Upper lobe of right lung (tissue), 1 donor: ENCODE measurements at regions not wholly inside any gene's neighbourhood (a gene's known extent, or its start where the extent isn't known, plus 50 kb on each side); places are given as distances from the start of the nearest gene placed in this dataset.
"Not testable (repeated sequence)": the region's sequence is repeated elsewhere in the genome, so short reads cannot be mapped to it uniquely, and the experiment has no call there.

Source experiments
- ATAC-seq: fragments of 200-7000 bp; cut with Tn5 transposase; one replicate; pipeline ENCODE4 v1.9.1; 2020; ENCODE audit warnings: mild to moderate bottlenecking, moderate library complexity
- DNase-seq: peaks from one replicate; pipeline ENCODE4 v3.0.0-alpha.2; 2020
- H3K27ac ChIP-seq: fragments of 200-600 bp; one replicate; pipeline ENCODE4 v1.8.0; 2022
- H3K27me3 ChIP-seq: fragments of 200-600 bp; one replicate; pipeline ENCODE4 v1.8.0; 2022; ENCODE audit warnings: mild to moderate bottlenecking
- H3K36me3 ChIP-seq: fragments of 200-600 bp; one replicate; pipeline ENCODE4 v1.8.0; 2022
- H3K4me1 ChIP-seq: fragments of 200-600 bp; one replicate; pipeline ENCODE4 v1.8.0; 2022
- H3K4me3 ChIP-seq: fragments of 200-600 bp; one replicate; pipeline ENCODE4 v1.8.0; 2022; ENCODE audit warnings: mild to moderate bottlenecking
- H3K9me3 ChIP-seq: fragments of 200-600 bp; one replicate; pipeline ENCODE4 v1.8.0; 2022
- CTCF ChIP-seq: fragments of 200-600 bp; IDR thresholded peaks from one replicate; pipeline ENCODE4 v1.8.0; 2022; ENCODE audit warnings: antibody characterized with exemption
- intact Hi-C: fragments of 100-400 bp; cut with DNase I; formaldehyde crosslinking; loops from one replicate; pipeline ENCODE4 v1.11.0; 2022
- donor health status: DM: no; HTN: yes; CAD: no; lungs with severe emphysema.

- H3K36me3 ChIP-seq, H3K4me3 ChIP-seq, H3K27me3 ChIP-seq, H3K9me3 ChIP-seq, H3K27ac ChIP-seq, DNase-seq, H3K4me1 ChIP-seq, intact Hi-C loops: not testable (repeated sequence)
- TF ChIP-seq CTCF, result peak; percentile 16
- ATAC-seq, result peak; percentile 47
Observed at GRCh38 chr7:142520885-142521284, 228.4 kb upstream of the PRSS1 start.

- ATAC-seq, H3K4me1 ChIP-seq, H3K9me3 ChIP-seq, H3K4me3 ChIP-seq, DNase-seq, H3K27me3 ChIP-seq, H3K27ac ChIP-seq, intact Hi-C loops, H3K36me3 ChIP-seq: not testable (repeated sequence)
Observed at GRCh38 chr7:142520455-142520854, 228.8 kb upstream of the PRSS1 start.

GRCh38 chr7:142519079-142520078 lies 229.9 kb upstream of the PRSS1 start:
- no peak overlapping the region for H3K27ac ChIP-seq
- no peak for DNase-seq
- no peaks in the 10 kb centered on the region for H3K27me3 ChIP-seq
- no peak for TF ChIP-seq CTCF
- ATAC-seq, result no peak
- no peak overlapping the region for H3K4me3 ChIP-seq
- H3K36me3 ChIP-seq, result no peaks in the 10 kb centered on the region
- H3K4me1 ChIP-seq, result no peaks in the 10 kb centered on the region
- intact Hi-C loops, result no loop called here
- no peaks in the 10 kb centered on the region for H3K9me3 ChIP-seq

- Histone ChIP-seq H3K9me3 (no peaks in the 10 kb centered on the region), H3K27ac (no peak overlapping the region), H3K27me3 (peaks cover 3% of the 10 kb centered on the region), H3K4me3 (no peak overlapping the region), H3K36me3 (no peaks in the 10 kb centered on the region), H3K4me1 (no peaks in the 10 kb centered on the region)
- intact Hi-C loops, result no loop called here
- ATAC-seq (peak; percentile 92), DNase-seq (no peak)
- peak; percentile 75 for TF ChIP-seq CTCF
Observed at GRCh38 chr7:142516038-142516501, 233.2 kb upstream of the PRSS1 start.

GRCh38 chr7:142514716-142515115 lies 234.6 kb upstream of the PRSS1 start:
- H3K4me1 ChIP-seq, H3K27ac ChIP-seq, H3K27me3 ChIP-seq, ATAC-seq, DNase-seq, intact Hi-C loops, H3K36me3 ChIP-seq, H3K4me3 ChIP-seq, H3K9me3 ChIP-seq: not testable (repeated sequence)

GRCh38 chr7:142513178-142513955 lies 235.9 kb upstream of the PRSS1 start:
- Histone ChIP-seq H3K27ac (no peak overlapping the region), H3K4me3 (no peak overlapping the region), H3K9me3 (no peaks in the 10 kb centered on the region), H3K36me3 (no peaks in the 10 kb centered on the region), H3K4me1 (no peaks in the 10 kb centered on the region), H3K27me3 (peaks cover 3% of the 10 kb centered on the region)
- no peak for TF ChIP-seq CTCF
- ATAC-seq, result no peak
- no peak for DNase-seq
- intact Hi-C loops, result no loop called here
